Neural cell (in vitro differentiated cells): ENCODE measurements at regions not wholly inside any gene's neighbourhood (a gene's known extent, or its start where the extent isn't known, plus 50 kb on each side); places are given as distances from the start of the nearest gene placed in this dataset.

Experiments
- EZH2 ChIP-seq: fragments of 200-600, 300-800 bp; shearing (Covaris generic), sonication (generic); IDR thresholded peaks from 2 replicates; pipeline ENCODE4 v1.6.1; 2014; ENCODE audit warnings: antibody characterized with exemption, low read length, borderline replicate concordance, mild to moderate bottlenecking; ENCODE audit not compliant: insufficient read depth, poor library complexity, severe bottlenecking
- MXI1 ChIP-seq: fragments of 450-650 bp; conservative IDR thresholded peaks from 2 replicates; pipeline ENCODE4 v1.6.1; 2014; ENCODE audit warnings: antibody characterized with exemption, mild to moderate bottlenecking; ENCODE audit not compliant: poor library complexity, severe bottlenecking
- POLR2AphosphoS5 ChIP-seq: IDR thresholded peaks from 2 replicates; pipeline ENCODE4 v1.6.1; 2012
- RAD21 ChIP-seq: fragments of 450-650 bp; conservative IDR thresholded peaks from 2 replicates; pipeline ENCODE4 v1.6.1; 2014; ENCODE audit warnings: antibody characterized with exemption, mild to moderate bottlenecking, moderate library complexity
- TAF1 ChIP-seq: IDR thresholded peaks from 2 replicates; pipeline ENCODE4 v1.6.1; 2012; ENCODE audit warnings: low read depth
- TF ChIP-seq, protein P1 (sequence below): fragments of 450-650 bp; IDR thresholded peaks from 2 replicates; pipeline ENCODE4 v1.5.1; 2014; ENCODE audit warnings: antibody characterized with exemption, mild to moderate bottlenecking, moderate library complexity; ENCODE audit not compliant: poor library complexity, severe bottlenecking

DNA sequence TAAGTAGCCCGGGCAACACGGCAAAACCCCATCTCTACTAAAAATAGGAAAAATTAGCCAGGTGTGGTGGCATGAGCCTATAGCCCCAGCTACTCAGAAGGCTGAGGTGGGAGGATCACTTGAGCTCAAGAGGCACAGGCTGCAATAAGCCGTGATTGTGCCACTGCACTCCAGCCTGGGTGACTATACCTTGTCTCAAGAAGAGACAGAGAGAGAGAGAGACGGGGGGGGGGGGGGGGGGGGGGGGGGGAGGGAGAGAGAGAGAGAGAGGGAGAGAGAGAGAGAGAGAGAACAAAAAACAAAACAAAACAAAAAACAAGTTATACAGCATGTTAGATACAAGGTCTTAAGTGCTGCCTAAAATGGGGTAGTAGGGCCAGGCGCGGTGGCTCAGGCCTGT, 77.8 kb upstream of the ZNF281 start:
- TF ChIP-seq, protein P1, sequence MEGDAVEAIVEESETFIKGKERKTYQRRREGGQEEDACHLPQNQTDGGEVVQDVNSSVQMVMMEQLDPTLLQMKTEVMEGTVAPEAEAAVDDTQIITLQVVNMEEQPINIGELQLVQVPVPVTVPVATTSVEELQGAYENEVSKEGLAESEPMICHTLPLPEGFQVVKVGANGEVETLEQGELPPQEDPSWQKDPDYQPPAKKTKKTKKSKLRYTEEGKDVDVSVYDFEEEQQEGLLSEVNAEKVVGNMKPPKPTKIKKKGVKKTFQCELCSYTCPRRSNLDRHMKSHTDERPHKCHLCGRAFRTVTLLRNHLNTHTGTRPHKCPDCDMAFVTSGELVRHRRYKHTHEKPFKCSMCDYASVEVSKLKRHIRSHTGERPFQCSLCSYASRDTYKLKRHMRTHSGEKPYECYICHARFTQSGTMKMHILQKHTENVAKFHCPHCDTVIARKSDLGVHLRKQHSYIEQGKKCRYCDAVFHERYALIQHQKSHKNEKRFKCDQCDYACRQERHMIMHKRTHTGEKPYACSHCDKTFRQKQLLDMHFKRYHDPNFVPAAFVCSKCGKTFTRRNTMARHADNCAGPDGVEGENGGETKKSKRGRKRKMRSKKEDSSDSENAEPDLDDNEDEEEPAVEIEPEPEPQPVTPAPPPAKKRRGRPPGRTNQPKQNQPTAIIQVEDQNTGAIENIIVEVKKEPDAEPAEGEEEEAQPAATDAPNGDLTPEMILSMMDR: no peak
- TF ChIP-seq TAF1 (no peak), POLR2AphosphoS5 (no peak), RAD21 (no peak), EZH2 (no peak), MXI1 (no peak)
